Activated naive CD4-positive, alpha-beta T cell treated with anti-CD3 and anti-CD28 coated beads, Interleukin-2, amount 50 U/mL, for 16 hours (primary cell): ENCODE measurements at regions not wholly inside any gene's neighbourhood (a gene's known extent, or its start where the extent isn't known, plus 50 kb on each side); places are given as distances from the start of the nearest gene placed in this dataset.
"Not testable (repeated sequence)": the region's sequence is repeated elsewhere in the genome, so short reads cannot be mapped to it uniquely, and the experiment has no call there.

Experiments used
- DNase-seq: peaks from one replicate; pipeline ENCODE4 v3.0.0-alpha.2; 2020

DNA sequence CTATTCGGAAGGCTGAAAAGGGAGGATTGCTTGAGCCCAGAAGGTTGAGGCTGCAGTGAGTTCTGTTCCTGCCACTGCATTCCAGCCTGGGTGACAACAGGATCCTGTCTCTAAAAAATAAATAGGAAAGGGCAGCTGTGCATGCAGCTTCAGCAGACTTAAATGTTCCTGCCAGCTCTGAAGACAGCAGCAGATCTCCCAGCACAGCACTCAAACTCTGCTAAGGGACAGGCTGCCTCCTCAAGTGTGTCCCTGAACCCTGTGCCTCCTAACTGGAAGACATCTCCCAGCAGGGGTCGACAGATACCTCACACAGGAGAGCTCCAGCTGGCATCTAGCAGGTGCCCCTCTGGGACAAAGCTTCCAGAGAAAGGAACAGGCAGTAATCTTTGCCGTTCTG, 117.9 kb downstream of the CXCL12 start:
- no peak for DNase-seq

DNA sequence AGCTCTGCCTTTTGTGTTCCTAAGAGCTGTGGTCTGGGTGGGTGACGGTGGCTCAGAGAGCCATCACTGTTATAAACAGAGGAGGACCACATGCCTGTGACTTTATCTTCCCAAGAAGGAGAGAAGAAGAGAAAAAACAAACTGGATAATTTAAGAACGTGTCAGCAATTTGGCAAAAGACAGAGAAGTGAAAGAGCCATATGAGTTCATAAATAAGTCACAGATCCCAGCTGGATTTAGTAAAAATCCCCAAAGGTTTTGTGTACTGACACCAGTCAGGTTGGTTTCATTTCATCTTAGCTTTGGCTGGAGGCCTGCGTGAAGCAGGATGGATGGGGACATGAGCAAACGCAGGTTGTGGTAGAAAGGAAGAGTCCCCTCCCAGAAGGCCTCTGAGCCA, 120.7 kb downstream of the CXCL12 start:
- DNase-seq: no peak

DNA sequence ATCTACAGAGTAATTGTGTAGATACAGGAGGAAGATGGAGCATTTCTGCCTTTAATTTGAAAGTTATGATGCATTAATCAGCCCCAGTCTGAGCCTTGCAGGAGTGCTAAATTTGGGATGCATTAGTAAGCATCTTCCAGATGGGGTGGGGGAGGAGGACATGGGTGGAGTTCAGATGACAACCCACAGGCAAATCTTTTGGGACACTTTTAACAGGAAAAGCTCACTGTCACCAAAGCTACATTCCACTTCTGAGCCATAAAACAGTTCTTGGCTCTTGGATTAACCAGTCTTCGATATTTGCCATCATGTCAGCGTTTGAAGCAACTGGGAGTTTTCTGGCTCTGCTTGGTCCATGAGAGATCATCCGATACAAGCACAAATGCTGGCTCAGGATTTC, 121.1 kb downstream of the CXCL12 start:
- no peak for DNase-seq

DNA sequence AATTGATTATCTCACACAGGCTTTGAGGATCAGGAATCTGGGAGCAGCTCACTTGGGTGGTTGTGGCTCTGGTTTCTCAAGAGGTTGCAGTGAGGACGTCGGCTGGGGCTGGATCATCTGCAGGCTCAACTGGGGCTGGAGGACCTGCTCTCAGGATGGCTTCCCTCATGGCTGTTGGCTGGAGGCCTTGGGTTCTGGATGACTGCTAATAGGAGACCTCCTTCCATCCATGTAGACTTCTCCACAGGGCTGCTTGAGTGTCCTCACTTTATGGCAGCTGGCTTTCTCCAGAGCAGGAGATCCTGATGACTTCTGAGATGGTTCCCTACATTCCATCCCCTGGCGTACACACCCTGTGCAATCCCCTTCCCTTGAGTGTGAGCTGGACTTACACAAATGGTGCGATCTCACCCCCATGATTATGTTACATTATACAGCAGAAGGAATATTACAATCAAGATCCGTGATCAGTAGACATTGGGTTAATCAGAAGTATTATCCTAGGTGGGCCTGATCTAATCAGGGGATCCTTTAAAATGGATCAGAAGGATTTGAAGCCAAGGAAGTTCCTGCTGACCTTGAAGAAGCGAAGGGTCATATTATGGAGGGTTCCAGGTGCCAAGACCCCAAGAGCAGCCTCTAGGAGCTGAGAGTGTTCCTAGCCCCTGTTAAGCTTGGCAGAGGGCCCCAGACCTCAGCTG, 122.2 kb downstream of the CXCL12 start:
- DNase-seq: no peak

DNA sequence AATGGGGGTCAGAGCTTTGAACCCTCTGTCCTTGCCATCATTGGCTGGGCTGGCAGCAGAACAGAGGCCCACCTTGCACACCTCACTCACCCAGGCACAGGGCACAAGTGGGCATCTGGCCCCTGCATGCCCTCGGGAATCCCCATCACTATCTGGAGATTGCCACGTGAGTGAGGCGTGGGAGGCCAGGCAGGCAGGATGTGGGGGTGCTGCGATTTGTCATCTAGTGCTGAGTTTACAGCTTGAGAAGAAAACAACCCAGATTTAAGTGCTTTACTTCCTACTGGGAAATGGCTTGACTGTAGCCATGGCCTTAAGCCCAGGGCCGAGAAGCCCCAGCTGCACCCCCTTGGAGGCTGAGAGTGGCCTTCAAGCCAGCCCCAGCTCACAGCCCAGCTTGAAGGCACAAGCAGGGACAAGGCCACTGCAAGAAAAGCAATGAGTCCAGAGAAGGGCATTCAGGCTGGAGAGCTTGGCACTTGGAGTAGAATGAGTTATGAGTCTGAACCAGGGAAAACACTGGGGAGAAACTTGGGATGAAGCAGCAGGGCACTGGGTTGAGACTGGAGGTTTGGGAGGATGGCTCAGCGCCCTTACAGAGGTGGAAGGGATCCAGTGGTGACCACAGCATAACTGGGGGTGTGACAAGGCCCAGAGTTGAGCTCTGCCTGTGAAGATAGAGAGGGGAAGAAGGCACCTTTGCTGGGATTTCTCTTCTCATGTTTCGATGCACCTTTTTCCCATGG, 123.0 kb downstream of the CXCL12 start:
- no peak for DNase-seq

DNA sequence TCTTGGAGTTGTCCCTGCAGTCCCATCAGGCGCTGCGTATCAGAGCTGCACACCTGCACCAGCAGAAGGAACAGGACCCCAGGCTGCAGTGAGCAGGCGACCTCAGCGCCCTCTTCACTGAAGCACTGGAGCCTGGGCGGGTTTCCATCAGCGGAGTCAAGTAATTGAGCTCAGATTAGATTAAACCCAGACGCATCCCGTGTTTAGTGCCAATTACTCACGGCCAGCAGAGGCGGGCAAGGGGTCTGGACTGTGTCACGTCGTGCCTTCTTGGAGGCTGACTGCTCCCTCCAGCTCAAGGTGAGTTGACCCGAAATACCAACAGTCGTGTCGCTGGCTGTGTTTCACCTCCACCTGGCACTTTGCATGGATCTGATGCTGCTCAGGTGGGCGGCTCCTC, 123.6 kb downstream of the CXCL12 start:
- no peak for DNase-seq

DNA sequence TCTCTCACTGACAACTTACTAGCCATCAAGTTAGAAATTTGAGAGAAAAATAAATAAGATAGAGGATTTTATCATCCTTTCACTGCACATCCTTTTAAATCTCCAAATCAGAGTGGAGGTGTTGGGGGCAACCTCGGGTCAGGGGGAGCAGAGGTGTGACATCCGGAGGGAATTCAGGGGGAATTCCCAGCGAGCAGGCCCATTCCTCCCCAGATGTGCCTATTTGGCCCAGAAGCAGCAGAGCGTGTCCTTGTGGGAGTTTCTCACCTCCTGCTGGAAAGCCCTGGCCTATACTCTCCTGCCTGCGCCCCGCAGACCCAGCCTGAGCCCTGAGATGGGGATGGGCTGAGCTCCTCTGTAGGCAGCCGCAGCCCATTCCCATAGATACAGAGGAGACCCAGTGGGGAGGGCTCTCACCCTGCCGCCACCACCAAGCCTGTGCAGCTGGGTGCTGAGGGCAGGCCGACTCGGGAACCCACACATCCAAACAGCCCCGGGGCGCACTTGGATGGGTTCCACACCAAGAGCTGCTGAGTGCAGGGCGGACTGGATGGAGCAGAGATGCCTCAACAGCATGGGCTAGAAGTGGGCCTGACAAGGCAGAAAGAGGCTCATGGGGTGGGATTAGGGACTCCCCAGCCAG, 124.5 kb downstream of the CXCL12 start:
- DNase-seq: no peak

DNA sequence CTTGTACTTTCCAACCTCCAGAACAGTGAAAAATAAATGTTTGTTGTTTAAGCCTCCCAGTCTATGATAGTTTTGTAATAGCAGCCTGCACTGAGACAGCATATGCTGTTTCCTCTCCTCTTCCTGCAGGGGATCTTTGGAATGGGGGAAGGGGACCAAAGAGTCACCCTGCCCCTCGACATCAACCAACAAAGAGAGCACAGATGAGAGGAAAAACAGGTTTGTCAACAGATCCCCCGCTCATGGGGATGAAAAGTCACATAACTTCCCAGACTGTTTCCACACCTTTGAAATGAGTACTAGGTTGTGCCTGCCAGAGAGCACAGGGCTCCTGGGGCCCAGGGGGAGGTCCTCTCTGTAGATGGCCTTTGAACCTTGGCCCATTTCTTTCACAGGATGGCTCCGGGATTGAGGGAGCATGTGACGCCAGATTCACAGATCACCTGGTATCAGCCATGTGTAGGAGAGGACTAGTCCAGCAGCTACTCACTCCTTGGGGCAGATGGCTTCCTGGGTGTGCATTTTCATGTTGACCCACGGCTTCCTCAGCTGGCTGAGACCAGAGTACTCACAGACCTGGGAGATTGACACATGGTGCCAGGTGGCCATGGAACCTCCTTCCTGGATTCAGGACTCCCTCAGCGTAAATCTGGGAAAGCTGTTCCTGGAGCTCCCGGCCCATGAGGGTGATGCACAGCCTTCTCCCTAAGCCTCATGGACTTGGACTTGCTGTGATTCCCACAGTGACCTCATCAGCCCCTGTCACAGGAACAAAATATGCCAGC, 125.6 kb downstream of the CXCL12 start:
- DNase-seq: no peak

DNA sequence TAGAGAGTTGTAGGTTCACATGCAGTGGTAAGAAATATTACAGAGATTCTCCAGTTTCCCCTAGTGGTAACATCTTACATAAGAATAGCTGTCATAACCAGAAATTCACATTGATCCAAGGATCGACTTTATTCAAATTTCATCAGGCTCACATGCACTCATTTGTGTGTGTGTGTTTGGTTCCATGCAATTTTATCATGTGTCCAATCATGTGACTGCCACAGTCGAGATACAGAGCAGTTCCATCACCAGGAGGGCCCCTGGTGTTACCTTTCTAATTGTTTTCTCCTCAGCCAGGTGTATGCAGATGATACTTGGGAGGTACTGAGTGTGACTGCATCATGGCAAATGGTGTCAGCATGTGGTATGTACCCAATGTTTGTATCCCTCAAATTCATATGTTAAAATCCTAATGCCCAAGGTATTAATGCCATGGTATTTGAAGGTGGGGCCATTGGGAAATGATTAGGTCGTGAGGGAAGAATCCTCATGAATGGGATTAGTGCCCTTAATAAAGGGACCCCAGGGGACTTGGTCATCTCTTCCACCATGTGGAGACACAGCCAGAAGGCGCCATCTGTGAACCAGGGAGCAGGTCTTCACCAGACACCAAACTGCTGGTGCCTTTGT, 126.3 kb downstream of the CXCL12 start:
- no peak for DNase-seq

DNA sequence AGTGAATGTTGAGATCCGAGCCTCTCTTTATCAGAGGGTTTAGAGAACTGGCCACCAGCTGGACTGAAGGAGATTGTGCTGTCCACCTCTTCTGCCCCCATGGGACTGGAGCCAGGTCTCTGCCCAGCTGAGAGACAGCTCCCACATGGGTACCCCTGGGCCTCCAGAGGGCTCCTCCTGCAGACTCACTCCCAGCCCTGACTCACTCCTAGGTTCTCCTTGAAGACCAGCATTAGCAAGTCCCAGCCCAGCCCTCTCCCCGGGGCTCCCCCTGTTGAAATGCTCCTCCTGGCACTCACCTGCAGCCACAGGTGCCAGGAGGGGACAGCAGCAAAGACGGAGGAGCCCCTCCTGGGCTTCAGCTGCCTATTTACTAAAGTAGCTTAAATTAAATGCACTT, 126.9 kb downstream of the CXCL12 start:
- DNase-seq: no peak

DNA sequence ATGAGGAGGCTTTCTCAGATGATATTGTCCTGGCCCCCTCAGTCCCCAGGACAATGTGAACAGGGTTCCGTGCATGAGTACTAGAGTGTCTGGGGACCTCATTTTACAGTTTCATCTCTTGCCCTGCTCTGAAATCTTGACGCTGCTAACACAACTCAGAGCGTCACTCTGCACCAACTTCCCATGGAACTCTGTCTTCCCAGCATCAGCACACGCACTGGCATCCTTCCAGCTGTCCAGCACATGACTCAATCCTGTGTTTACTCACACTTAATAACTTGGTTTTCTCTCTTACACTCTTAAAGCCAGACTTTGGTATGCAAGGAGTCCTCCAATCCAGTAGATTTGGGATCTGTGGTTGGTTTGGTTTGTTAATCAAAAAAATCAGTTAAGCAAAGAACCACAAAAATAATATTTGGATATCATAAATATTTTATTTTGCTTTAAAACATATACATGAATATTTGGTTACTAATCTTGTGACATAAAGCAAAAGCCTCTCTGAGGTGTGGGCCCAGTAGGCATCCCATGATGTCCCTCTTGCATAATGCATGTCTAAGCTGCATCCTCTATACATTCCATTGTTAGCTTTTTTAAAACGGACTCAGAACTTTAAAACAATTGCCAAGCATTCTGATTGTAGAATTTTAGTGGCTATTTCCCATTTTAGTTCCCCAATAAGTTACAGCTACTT, 131.0 kb downstream of the CXCL12 start:
- DNase-seq: no peak

DNA sequence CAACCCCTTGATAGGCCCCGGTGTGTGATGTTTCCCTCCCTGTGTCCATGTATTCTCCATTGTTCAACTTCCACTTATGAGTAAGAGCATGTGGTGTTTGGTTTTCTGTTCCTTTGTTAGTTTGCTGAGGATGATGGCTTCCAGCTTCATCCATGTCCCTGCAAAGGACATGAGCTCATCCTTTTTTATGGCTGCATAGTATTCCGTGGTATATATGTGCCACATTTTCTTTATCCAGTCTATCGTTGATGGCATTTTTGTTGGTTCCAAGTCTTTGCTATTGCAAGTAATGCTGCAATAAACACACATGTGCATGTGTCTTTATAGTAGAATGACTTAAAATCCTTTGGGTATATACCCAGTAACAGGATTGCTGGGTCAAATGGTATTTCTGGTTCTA, 132.3 kb downstream of the CXCL12 start:
- DNase-seq: not testable (repeated sequence)

DNA sequence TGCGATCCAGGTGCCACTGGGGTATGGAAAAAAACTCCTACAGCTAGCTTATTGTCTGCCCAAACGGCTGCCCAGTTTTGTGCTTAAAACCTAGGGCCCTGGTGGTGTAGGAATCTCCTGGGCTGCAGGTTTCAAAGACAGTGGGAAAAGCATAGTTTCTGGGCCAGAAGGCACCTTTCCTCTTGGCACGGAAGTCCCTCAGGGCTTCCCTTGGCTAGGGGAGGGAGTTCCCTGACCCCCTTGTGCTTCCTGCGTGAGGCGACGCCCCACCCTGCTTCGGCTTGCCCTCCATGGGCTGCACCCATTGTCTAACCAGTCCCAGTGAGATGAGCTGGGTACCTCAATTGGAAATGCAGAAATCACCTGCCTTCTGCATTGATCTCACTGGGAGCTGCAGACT, 135.0 kb downstream of the CXCL12 start:
- not testable (repeated sequence) for DNase-seq

DNA sequence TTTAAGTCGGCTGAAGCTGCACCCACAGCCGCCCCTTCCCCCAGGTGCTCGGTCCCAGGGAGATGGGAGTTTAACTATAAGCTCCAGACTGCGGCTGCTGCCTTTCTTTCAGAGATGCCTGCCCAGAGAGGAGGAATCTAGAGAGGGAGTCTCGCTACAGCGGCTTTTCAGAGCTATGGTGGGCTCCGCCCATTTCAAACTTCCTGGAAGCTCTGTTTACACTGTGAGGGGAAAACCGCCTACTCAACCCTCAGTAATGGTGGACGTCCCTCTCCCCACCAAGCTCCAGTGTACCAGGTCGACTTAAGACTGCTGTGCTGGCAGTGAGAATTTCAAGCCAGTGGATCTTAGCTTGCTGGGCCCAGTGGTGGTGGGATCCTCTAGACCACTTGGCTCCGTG, 135.4 kb downstream of the CXCL12 start:
- DNase-seq: no peak

DNA sequence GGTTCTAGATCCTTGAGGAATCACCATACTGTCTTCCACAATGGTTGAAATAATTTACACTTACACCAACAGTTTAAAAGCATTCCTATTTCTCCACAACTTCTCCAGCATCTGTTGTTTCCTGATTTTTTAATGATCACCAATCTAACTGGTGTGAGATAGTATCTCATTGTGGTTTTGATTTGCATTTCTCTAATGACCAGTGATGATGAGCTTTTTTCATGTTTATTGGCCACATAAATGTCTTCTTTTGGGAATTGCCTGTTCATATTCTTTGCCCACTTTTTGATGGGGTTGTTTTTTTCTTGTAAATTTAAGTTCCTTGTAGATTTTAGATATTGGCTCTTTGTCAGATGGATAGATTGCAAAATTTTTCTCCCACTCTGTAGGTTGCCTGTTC, 138.2 kb downstream of the CXCL12 start:
- DNase-seq: not testable (repeated sequence)

DNA sequence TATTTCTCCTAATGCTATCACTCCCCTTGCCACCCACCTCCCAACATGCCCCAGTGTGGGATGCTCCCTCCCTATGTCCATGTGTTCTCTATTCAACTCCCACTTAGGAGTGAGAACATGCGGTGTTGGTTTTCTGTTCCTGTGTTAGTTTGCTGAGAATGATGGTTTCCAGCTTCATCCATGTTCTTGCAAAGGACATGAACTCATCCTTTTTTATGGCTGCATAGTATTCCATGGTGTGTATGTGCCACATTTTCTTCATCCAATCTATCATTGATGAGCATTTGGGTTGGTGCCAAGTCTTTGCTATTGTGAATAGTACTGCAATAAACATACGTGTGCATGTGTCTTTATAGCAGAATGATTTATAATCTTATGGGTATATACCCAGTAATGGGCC, 138.6 kb downstream of the CXCL12 start:
- not testable (repeated sequence) for DNase-seq

DNA sequence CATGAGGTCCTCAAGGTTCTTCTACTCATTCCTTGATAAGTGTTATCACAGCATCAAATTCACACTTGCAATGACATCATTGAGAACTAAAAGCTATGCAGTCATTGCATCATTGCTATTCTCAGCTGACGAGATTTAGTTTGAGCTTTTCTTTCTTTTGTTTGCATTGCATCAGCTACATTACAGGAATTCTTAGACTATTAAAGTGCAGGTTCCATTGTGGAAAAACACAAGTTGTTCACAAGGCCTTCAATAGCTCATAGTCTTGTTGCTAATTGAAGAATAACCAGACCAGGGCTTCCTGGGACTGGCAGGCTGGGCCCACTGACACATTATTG, 139.3 kb downstream of the CXCL12 start:
- no peak for DNase-seq

DNA sequence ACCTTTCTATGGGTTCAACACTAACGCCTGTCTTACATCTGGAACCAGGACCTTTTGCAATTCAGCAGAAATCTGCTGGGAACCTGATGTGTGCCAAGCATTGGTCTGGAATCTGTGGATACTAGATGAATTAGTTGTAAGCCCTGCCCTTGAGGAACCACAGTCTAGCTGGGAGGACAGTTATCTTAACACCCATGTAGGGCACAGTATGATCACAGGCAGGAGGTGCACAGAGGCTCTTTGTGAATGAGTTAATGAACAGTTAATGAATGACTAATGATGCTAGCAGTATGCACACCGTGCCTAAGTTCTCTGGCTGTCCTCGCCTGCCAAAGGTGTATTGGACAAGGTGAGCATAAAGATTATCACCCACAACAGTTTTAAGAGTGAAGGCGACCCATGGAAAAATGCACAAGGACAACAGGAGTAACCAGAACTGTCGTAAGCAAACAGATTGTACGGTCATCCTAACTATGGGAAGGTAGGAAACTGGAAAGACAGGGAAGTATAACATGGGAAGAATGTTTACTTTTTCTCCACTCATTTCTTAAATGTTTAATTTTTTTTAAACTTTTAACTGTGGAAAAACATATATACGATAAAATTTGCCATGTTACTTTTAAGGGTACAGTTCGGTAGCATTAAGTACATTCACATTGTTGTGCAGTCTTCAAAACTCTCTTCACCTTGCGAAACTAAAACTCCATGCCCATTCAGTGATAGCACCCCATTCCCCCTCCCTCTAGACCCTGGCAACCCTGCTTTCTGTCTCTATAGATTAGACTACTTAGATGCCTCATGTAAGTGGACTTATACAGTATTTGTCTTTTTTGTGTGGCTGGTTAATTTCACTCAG, 139.9 kb downstream of the CXCL12 start:
- DNase-seq: no peak

DNA sequence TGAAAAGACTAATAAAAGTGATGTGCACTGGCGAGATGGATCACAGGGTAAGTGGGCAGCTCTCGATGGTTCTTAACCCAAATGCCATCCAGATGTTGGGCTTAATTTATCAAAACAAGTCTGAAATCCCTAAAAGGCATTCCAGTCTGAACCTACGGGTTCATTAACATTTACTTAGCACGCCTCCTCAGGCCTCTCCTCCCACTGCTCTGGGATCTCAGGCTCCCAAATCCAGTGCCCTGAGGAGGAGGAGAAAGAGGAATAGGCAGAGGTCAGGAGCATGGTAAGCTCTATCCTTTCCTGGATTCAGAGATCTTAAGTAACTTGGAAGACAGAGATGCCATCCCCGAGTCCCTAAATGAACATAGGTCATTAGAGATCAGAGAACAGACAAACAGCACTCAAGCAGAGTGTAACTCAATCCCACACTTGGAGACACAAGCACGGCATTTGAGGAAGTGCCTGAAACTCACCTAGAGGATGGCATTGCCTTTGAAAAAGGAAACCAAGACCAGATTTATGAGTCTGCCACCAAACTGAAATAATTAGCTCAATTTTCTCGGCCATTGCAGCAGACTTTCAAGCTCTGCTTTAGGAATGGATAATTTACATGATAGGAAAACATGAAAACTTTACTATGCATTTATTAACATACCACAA, 140.9 kb downstream of the CXCL12 start:
- DNase-seq: no peak

DNA sequence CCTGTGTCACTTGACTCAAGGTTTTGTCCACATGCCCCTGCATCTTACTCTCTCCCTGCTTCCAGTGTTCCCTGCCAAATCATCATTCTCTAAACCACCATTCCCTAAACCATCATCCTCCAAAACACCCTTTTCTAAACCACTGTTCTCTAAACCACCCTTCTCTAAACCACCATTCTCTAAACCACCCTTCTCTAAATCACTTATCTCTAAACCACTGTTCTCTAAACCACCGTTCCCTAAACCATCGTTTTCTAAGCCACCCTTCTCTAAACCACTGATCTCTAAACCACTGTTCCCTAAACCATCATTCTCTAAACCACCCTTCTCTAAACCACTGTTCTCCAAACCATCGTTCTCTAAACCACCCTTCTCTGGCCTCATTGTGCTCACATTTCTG, 142.1 kb downstream of the CXCL12 start:
- DNase-seq: no peak

DNA sequence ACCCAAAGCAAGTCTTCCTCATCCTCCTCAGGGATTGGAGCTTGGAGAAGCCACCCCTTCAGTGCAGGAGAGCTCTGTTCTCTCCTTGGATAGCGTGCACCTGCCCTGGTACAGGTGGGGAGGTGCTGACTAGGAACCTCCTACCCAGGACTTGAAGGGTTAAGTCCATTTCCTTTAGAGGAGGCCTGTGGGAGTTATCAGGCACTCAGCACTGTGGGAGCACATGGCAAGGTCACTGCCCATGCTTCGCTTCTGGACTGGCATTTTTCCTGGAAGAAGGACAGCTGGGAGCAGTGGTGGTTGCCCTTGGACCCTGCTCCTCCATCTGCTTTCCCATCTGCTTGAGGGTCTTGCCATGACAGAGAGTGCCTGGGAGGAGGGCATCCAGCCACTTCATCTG, 142.8 kb downstream of the CXCL12 start:
- DNase-seq: no peak
